Trophoblast cell (in vitro differentiated cells and primary cell): ENCODE measurements at regions not wholly inside any gene's neighbourhood (a gene's known extent, or its start where the extent isn't known, plus 50 kb on each side); places are given as distances from the start of the nearest gene placed in this dataset.

Source experiments
- DNase-seq, 2 donors: peaks; one replicate each; pipeline ENCODE4 v3.0.0-alpha.2; 2016
- H2AFZ ChIP-seq: 2 replicates; pipeline ENCODE4 v1.6.1; 2013; ENCODE audit warnings: low read length, moderate library complexity, mild to moderate bottlenecking; ENCODE audit not compliant: insufficient read depth, poor library complexity
- H2AK5ac ChIP-seq: 2 replicates; pipeline ENCODE4 v1.6.1; 2013; ENCODE audit warnings: mild to moderate bottlenecking, low read length
- H2BK120ac ChIP-seq: 2 replicates; pipeline ENCODE4 v1.6.1; 2013; ENCODE audit warnings: low read length, mild to moderate bottlenecking, moderate library complexity; ENCODE audit not compliant: insufficient read depth, poor library complexity
- H2BK12ac ChIP-seq: 2 replicates; pipeline ENCODE4 v1.6.1; 2013; ENCODE audit warnings: mild to moderate bottlenecking, low read length, moderate library complexity
- H2BK5ac ChIP-seq: 2 replicates; pipeline ENCODE4 v1.6.1; 2013; ENCODE audit warnings: low read length, low read depth, moderate library complexity, mild to moderate bottlenecking; ENCODE audit not compliant: poor library complexity
- H3K14ac ChIP-seq: 2 replicates; pipeline ENCODE4 v1.6.1; 2013; ENCODE audit warnings: mild to moderate bottlenecking, low read length
- H3K18ac ChIP-seq: 2 replicates; pipeline ENCODE4 v1.6.1; 2013; ENCODE audit warnings: mild to moderate bottlenecking, low read length
- H3K23ac ChIP-seq: 2 replicates; pipeline ENCODE4 v1.6.1; 2013; ENCODE audit warnings: low read length
- H3K27ac ChIP-seq: 2 replicates; pipeline ENCODE4 v1.5.1; 2013; ENCODE audit warnings: low read depth, mild to moderate bottlenecking, inconsistent platforms, low read length, moderate library complexity
- H3K27me3 ChIP-seq: 2 replicates; pipeline ENCODE4 v1.6.1; 2013; ENCODE audit warnings: inconsistent platforms, mild to moderate bottlenecking, low read length, moderate library complexity; ENCODE audit not compliant: insufficient read depth
- H3K36me3 ChIP-seq, 2 experiments: 1 replicate in 1 of 2; 2 replicates in 1 of 2; pipeline ENCODE4 v1.6.1; 2013; ENCODE audit warnings: low read length in 2 of 2, mild to moderate bottlenecking in 2 of 2, moderate library complexity in 1 of 2; ENCODE audit not compliant: insufficient read depth in 2 of 2, control insufficient read depth in 1 of 2
- H3K4ac ChIP-seq: 2 replicates; pipeline ENCODE4 v1.6.1; 2013; ENCODE audit warnings: low read depth, mild to moderate bottlenecking, low read length, moderate library complexity
- H3K4me1 ChIP-seq, 2 experiments: 1 replicate in 1 of 2; 2 replicates in 1 of 2; pipeline ENCODE4 v1.6.1; 2013; ENCODE audit warnings: low read length in 2 of 2, mild to moderate bottlenecking in 2 of 2, moderate library complexity in 1 of 2; ENCODE audit not compliant: insufficient read depth in 2 of 2, control insufficient read depth in 1 of 2
- H3K4me2 ChIP-seq: 2 replicates; pipeline ENCODE4 v1.6.1; 2013; ENCODE audit warnings: inconsistent platforms, mild to moderate bottlenecking, low read length, moderate library complexity
- H3K4me3 ChIP-seq: 2 replicates; pipeline ENCODE4 v1.5.1; 2013; ENCODE audit warnings: mild to moderate bottlenecking, low read depth, low read length, inconsistent platforms
- H3K79me1 ChIP-seq: one replicate; pipeline ENCODE4 v1.6.1; 2013; ENCODE audit warnings: low read length
- H3K79me2 ChIP-seq: 2 replicates; pipeline ENCODE4 v1.6.1; 2013; ENCODE audit warnings: low read length, mild to moderate bottlenecking; ENCODE audit not compliant: control insufficient read depth, insufficient read depth, poor library complexity
- H3K9ac ChIP-seq: 2 replicates; pipeline ENCODE4 v1.6.1; 2013; ENCODE audit warnings: mild to moderate bottlenecking, low read length
- H3K9me3 ChIP-seq: 2 replicates; pipeline ENCODE4 v1.6.1; 2013; ENCODE audit warnings: low read depth, mild to moderate bottlenecking, control low read depth, inconsistent platforms, low read length; ENCODE audit not compliant: insufficient read depth
- H4K12ac ChIP-seq: 2 replicates; pipeline ENCODE4 v1.6.1; 2013; ENCODE audit warnings: low read depth, mild to moderate bottlenecking, low read length, moderate library complexity
- H4K8ac ChIP-seq: 2 replicates; pipeline ENCODE4 v1.6.1; 2013; ENCODE audit warnings: low read depth, mild to moderate bottlenecking, low read length, moderate library complexity
- H4K91ac ChIP-seq: one replicate; pipeline ENCODE4 v1.6.1; 2013; ENCODE audit warnings: low read depth, mild to moderate bottlenecking, low read length, moderate library complexity
- WGBS: extraction: QIAGEN DNeasy Blood & Tissue Kit; methylation state at CpG from one replicate; pipeline ENCODE4 v1.1.7; 2013; ENCODE audit warnings: missing lambda C conversion rate; ENCODE audit not compliant: insufficient read length, insufficient coverage; ENCODE audit errors: extremely low coverage; 5-methylcytosine and 5-hydroxymethylcytosine counted together

DNA sequence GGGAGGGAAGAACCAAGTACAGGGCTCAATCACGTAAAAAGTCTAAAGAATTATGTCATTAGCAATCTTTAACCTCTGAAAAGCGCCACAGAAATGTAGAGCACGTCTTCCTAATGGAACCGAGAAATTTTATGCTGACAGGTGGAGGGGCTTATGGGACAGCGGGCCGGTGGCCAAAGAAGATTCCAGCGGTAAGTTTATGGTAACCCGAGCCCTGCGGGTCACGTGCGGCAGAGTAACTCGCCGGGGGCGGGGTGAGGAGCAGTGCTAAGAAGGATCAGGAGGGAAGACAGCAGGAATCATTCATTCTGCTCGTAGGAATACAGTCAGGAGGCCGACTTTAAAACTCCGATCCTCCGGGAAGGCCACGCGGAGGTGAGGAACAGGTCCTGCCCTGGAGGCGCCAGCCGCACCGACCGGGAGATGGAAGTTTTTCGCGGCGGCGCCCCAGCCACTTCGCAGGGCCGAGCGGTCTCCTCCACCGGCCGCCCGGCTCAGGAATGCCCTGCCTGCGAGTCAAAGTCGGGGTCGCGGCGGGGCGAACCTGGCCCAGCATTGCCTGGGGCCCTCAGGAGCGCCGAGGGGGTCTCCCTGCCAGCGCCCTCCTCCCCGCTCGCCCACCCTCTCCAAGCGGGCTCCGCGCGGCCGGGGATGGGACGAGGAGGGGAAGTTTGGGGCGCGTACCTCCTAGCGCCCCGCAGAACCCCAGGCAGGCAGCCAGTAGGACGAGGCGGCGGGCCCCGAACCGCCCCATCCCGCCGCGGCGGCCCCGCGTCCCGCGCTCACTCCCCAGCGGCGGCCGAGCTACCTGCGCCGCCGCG lies 101.8 kb downstream of the ESM1 start:
- no peak overlapping the region for H2BK5ac ChIP-seq
- H2BK12ac ChIP-seq, result no peak overlapping the region
- H3K4me3 ChIP-seq, result peak overlapping the region; percentile 53
- H3K4ac ChIP-seq, result no peak overlapping the region
- H4K12ac ChIP-seq, result no peak overlapping the region
- no peaks in the 10 kb centered on the region for H3K79me2 ChIP-seq
- no peak overlapping the region for H4K91ac ChIP-seq
- peaks cover 1% of the 10 kb centered on the region for H3K9me3 ChIP-seq
- H2AFZ ChIP-seq, result peak overlapping the region; percentile 58
- no peak overlapping the region for H2AK5ac ChIP-seq
- peaks cover 14% of the 10 kb centered on the region for H3K27me3 ChIP-seq
- H3K9ac ChIP-seq, result no peak overlapping the region
- peaks cover 2% of the 10 kb centered on the region for H3K79me1 ChIP-seq
- peak; percentile 37 to 53 for DNase-seq
- no CpG with 5 or more reads among the region's 75 CpGs for WGBS
- H3K4me1 ChIP-seq, result peaks cover 0 to 10% of the 10 kb centered on the region in 2 experiments
- peak overlapping the region; percentile 91 for H3K4me2 ChIP-seq
- H3K27ac ChIP-seq, result no peak overlapping the region
- H2BK120ac ChIP-seq, result no peak overlapping the region
- no peaks in the 10 kb centered on the region for H3K36me3 ChIP-seq
- no peak overlapping the region for H3K14ac ChIP-seq
- H3K18ac ChIP-seq, result no peak overlapping the region
- no peak overlapping the region for H3K23ac ChIP-seq
- H4K8ac ChIP-seq, result peak overlapping the region; percentile 7

DNA sequence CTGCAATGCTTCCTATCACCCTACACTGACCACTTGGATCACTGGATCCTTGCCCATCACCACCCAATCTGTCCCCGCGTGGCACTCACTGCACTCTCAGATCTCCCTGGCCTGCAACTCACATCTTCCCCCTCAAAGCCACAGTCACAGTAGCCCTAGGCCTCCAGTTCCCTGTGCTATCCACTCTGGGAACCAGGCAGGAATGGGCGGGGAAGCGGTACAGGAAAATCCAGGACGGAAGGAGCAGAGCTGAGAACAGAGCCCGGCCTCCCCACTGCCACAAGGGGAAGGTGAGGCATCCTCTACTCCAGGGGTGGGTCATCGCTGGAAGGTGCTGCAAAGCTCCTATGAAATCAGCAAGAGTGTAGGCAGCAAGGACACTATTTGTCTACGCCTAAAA lies 102.6 kb downstream of the ESM1 start:
- Histone ChIP-seq H2BK120ac (no peak overlapping the region), H3K18ac (no peak overlapping the region), H3K9ac (no peak overlapping the region), H2BK5ac (no peak overlapping the region), H2BK12ac (no peak overlapping the region), H4K12ac (no peak overlapping the region), H3K23ac (no peak overlapping the region), H3K27me3 (peaks cover 14% of the 10 kb centered on the region), H3K36me3 (no peaks in the 10 kb centered on the region), H3K79me1 (peaks cover 2% of the 10 kb centered on the region), H2AK5ac (no peak overlapping the region), H4K91ac (no peak overlapping the region), H3K9me3 (peaks cover 1% of the 10 kb centered on the region), H3K4me2 (no peak overlapping the region), H3K14ac (no peak overlapping the region), H3K27ac (no peak overlapping the region), H3K79me2 (no peaks in the 10 kb centered on the region), H2AFZ (no peak overlapping the region), H4K8ac (no peak overlapping the region), H3K4me3 (no peak overlapping the region), H3K4me1 (peaks cover 0 to 10% of the 10 kb centered on the region in 2 experiments), H3K4ac (no peak overlapping the region)
- no peak for DNase-seq
- WGBS, result no CpG with 5 or more reads among the region's 8 CpGs

GRCh38 chr5:54882101-54882500 lies 103.3 kb downstream of the ESM1 start:
- H3K4me3 ChIP-seq, result no peak overlapping the region
- H2AK5ac ChIP-seq, result no peak overlapping the region
- H2BK120ac ChIP-seq, result no peak overlapping the region
- no peaks in the 10 kb centered on the region for H3K36me3 ChIP-seq
- H4K8ac ChIP-seq, result no peak overlapping the region
- no peak overlapping the region for H4K91ac ChIP-seq
- no peak overlapping the region for H2AFZ ChIP-seq
- peaks cover 2% of the 10 kb centered on the region for H3K79me1 ChIP-seq
- no peak overlapping the region for H2BK12ac ChIP-seq
- no peak overlapping the region for H3K27ac ChIP-seq
- no peak overlapping the region for H3K23ac ChIP-seq
- no CpG with 5 or more reads among the region's 4 CpGs for WGBS
- H2BK5ac ChIP-seq, result no peak overlapping the region
- peaks cover 0 to 10% of the 10 kb centered on the region in 2 experiments for H3K4me1 ChIP-seq
- H3K18ac ChIP-seq, result no peak overlapping the region
- H4K12ac ChIP-seq, result no peak overlapping the region
- DNase-seq, result no peak
- no peak overlapping the region for H3K4me2 ChIP-seq
- no peak overlapping the region for H3K4ac ChIP-seq
- peaks cover 1% of the 10 kb centered on the region for H3K9me3 ChIP-seq
- no peaks in the 10 kb centered on the region for H3K79me2 ChIP-seq
- H3K14ac ChIP-seq, result no peak overlapping the region
- H3K27me3 ChIP-seq, result peaks cover 14% of the 10 kb centered on the region
- H3K9ac ChIP-seq, result no peak overlapping the region

DNA sequence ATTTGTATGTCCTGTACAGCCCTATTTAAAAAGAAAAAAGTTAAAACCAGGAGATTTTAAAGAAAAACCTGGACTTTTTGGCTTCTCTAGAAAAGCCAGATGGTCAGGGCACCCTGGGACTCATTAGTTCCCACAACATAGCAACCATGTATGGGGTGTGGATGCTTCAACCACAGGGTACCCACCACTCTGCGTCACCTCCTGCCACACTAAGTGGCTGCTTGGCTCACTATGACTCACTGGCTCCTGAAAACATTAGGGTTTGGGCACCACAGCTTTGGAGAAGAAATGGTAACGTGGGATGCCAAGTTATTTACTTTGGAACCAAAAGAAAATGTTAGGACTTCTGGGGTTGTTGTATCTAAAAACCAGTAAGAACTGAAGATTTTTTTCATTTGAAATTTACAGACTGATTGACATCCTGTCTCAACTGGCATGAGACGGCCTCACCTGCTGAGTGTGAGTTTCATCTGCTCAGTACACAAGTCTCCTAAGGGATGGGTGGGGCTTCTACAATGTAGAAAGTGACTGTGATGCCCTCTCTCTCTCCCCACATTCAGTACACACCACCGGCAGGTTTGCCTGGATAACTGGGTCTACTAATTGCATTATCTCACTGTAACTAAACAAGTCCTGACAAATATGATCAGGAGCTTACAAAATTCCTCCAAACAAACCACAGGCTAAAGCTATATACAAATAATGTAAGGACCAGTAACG lies 103.9 kb downstream of the ESM1 start:
- H3K27ac ChIP-seq, result no peak overlapping the region
- no peak overlapping the region for H3K23ac ChIP-seq
- H3K36me3 ChIP-seq, result no peaks in the 10 kb centered on the region
- no peak overlapping the region for H4K12ac ChIP-seq
- H4K8ac ChIP-seq, result no peak overlapping the region
- no peak overlapping the region for H3K14ac ChIP-seq
- peaks cover 0 to 10% of the 10 kb centered on the region in 2 experiments for H3K4me1 ChIP-seq
- no peak overlapping the region for H2AFZ ChIP-seq
- WGBS, result no CpG with 5 or more reads among the region's 5 CpGs
- no peak overlapping the region for H2BK120ac ChIP-seq
- H2AK5ac ChIP-seq, result no peak overlapping the region
- H3K9ac ChIP-seq, result no peak overlapping the region
- H3K4ac ChIP-seq, result no peak overlapping the region
- H3K27me3 ChIP-seq, result peaks cover 14% of the 10 kb centered on the region
- H2BK12ac ChIP-seq, result no peak overlapping the region
- no peak overlapping the region for H2BK5ac ChIP-seq
- H3K18ac ChIP-seq, result no peak overlapping the region
- H3K4me2 ChIP-seq, result no peak overlapping the region
- no peak overlapping the region for H3K4me3 ChIP-seq
- peaks cover 2% of the 10 kb centered on the region for H3K79me1 ChIP-seq
- no peak for DNase-seq
- H3K9me3 ChIP-seq, result peaks cover 1% of the 10 kb centered on the region
- no peak overlapping the region for H4K91ac ChIP-seq
- no peaks in the 10 kb centered on the region for H3K79me2 ChIP-seq
